ENCODE measurements at regions not wholly inside any gene's neighbourhood (a gene's known extent, or its start where the extent isn't known, plus 50 kb on each side); places are given as distances from the start of the nearest gene placed in this dataset.

- TF ChIP-seq KAT8 (CRISPR knock-in tag; IDR thresholded peaks at IDR 0.05) (no peak), ZNF510 (CRISPR knock-in tag; IDR thresholded peaks at IDR 0.05; ENCODE audit: low read depth) (no peak), ZBTB7B (CRISPR knock-in tag; IDR thresholded peaks at IDR 0.05) (no peak), ZFP91 (CRISPR knock-in tag; IDR thresholded peaks at IDR 0.05; ENCODE audit: borderline replicate concordance) (no peak), SKIL (CRISPR knock-in tag; IDR thresholded peaks at IDR 0.05; ENCODE audit: borderline replicate concordance) (no peak), ZBTB34 (CRISPR knock-in tag; IDR thresholded peaks at IDR 0.05) (no peak), ZNF414 (CRISPR knock-in tag; IDR thresholded peaks at IDR 0.05) (no peak), ZNF574 (CRISPR knock-in tag; IDR thresholded peaks at IDR 0.05) (peak; percentile 42; the same call in 1 of the 2 replicates), HDAC2 (CRISPR knock-in tag; IDR thresholded peaks at IDR 0.05) (no peak; the same call in 1 of the 2 replicates), LRRFIP1 (CRISPR knock-in tag; conservative IDR thresholded peaks at IDR 0.05) (0 out of 2 replicates have a peak, but pooled peaks have one; percentile 67), ASH2L (IDR thresholded peaks at IDR 0.05; ENCODE audit: insufficient read length, low read depth, low read length) (no peak), ELK4 (CRISPR knock-in tag; IDR thresholded peaks at IDR 0.05; ENCODE audit: borderline replicate concordance) (no peak), GMEB1 (CRISPR knock-in tag; IDR thresholded peaks at IDR 0.05; ENCODE audit: borderline replicate concordance) (no peak)
Measured at GRCh38 chr22:49712195-49712791, 115.4 kb downstream of the BRD1 start (continued).

All from HepG2 (cell line).